ENCODE measurements at regions not wholly inside any gene's neighbourhood (a gene's known extent, or its start where the extent isn't known, plus 50 kb on each side); places are given as distances from the start of the nearest gene placed in this dataset.

- DNase-seq (ENCODE audit: low read depth, low spot score), result no peak
- in situ Hi-C loops (cut with HindIII; ENCODE audit: low pct_unique_long_range_greater_than_20kb, low sequenced_read_pairs), result no loop called here
These were observed 96.8 kb upstream of the C1orf21 start for GRCh38 chr1:184289825-184290550.

GRCh38 chr1:184291701-184292100 is 95.1 kb upstream of the C1orf21 start:
- no peak for DNase-seq (ENCODE audit: low read depth, low spot score)
- in situ Hi-C loops (cut with HindIII; ENCODE audit: low pct_unique_long_range_greater_than_20kb, low sequenced_read_pairs), result no loop called here

- in situ Hi-C loops (cut with HindIII; ENCODE audit: low pct_unique_long_range_greater_than_20kb, low sequenced_read_pairs), result no loop called here
- no peak for DNase-seq (ENCODE audit: low read depth, low spot score)
These were observed 94.7 kb upstream of the C1orf21 start for GRCh38 chr1:184292101-184292500.

GRCh38 chr1:184294101-184294500 is 92.7 kb upstream of the C1orf21 start:
- DNase-seq (ENCODE audit: low read depth, low spot score), result no peak
- in situ Hi-C loops (cut with HindIII; ENCODE audit: low pct_unique_long_range_greater_than_20kb, low sequenced_read_pairs), result no loop called here

- peak; percentile 99 for DNase-seq (ENCODE audit: low read depth, low spot score)
These were observed 90.2 kb upstream of the C1orf21 start for GRCh38 chr1:184296466-184297243.

GRCh38 chr1:184297244-184297750 is 89.5 kb upstream of the C1orf21 start:
- in situ Hi-C loops (cut with HindIII; ENCODE audit: low pct_unique_long_range_greater_than_20kb, low sequenced_read_pairs), result no loop called here
- peak; percentile 21 for DNase-seq (ENCODE audit: low read depth, low spot score)

More at GRCh38 chr1:184296466-184297243, 90.2 kb upstream of the C1orf21 start:
- in situ Hi-C loops (cut with HindIII; ENCODE audit: low pct_unique_long_range_greater_than_20kb, low sequenced_read_pairs), result no loop called here

GRCh38 chr1:184298440-184299405 is 88.1 kb upstream of the C1orf21 start:
- DNase-seq (ENCODE audit: low read depth, low spot score), result no peak
- in situ Hi-C loops (cut with HindIII; ENCODE audit: low pct_unique_long_range_greater_than_20kb, low sequenced_read_pairs), result no loop called here

GRCh38 chr1:184299406-184299790 is 87.4 kb upstream of the C1orf21 start:
- no peak for DNase-seq (ENCODE audit: low read depth, low spot score)
- in situ Hi-C loops (cut with HindIII; ENCODE audit: low pct_unique_long_range_greater_than_20kb, low sequenced_read_pairs), result no loop called here

GRCh38 chr1:184299796-184300195 is 87.0 kb upstream of the C1orf21 start:
- in situ Hi-C loops (cut with HindIII; ENCODE audit: low pct_unique_long_range_greater_than_20kb, low sequenced_read_pairs), result no loop called here
- DNase-seq (ENCODE audit: low read depth, low spot score), result no peak

- DNase-seq (ENCODE audit: low read depth, low spot score), result no peak
- in situ Hi-C loops (cut with HindIII; ENCODE audit: low pct_unique_long_range_greater_than_20kb, low sequenced_read_pairs), result no loop called here
These were observed 86.4 kb upstream of the C1orf21 start for GRCh38 chr1:184300446-184300845.

GRCh38 chr1:184301227-184301626 is 85.6 kb upstream of the C1orf21 start:
- in situ Hi-C loops (cut with HindIII; ENCODE audit: low pct_unique_long_range_greater_than_20kb, low sequenced_read_pairs), result no loop called here
- DNase-seq (ENCODE audit: low read depth, low spot score), result no peak

GRCh38 chr1:184302346-184302745 is 84.5 kb upstream of the C1orf21 start:
- in situ Hi-C loops (cut with HindIII; ENCODE audit: low pct_unique_long_range_greater_than_20kb, low sequenced_read_pairs), result no loop called here

GRCh38 chr1:184310157-184310819 is 76.5 kb upstream of the C1orf21 start:
- no peak for DNase-seq (ENCODE audit: low read depth, low spot score)
- in situ Hi-C loops (cut with HindIII; ENCODE audit: low pct_unique_long_range_greater_than_20kb, low sequenced_read_pairs), result no loop called here

More at GRCh38 chr1:184302346-184302745, 84.5 kb upstream of the C1orf21 start:
- no peak for DNase-seq (ENCODE audit: low read depth, low spot score)

GRCh38 chr1:184311580-184311979 is 75.2 kb upstream of the C1orf21 start:
- in situ Hi-C loops (cut with HindIII; ENCODE audit: low pct_unique_long_range_greater_than_20kb, low sequenced_read_pairs), result no loop called here
- no peak for DNase-seq (ENCODE audit: low read depth, low spot score)

GRCh38 chr1:184315254-184315653 is 71.6 kb upstream of the C1orf21 start:
- in situ Hi-C loops (cut with HindIII; ENCODE audit: low pct_unique_long_range_greater_than_20kb, low sequenced_read_pairs), result no loop called here
- no peak for DNase-seq (ENCODE audit: low read depth, low spot score)

- in situ Hi-C loops (cut with HindIII; ENCODE audit: low pct_unique_long_range_greater_than_20kb, low sequenced_read_pairs), result no loop called here
These were observed 67.0 kb upstream of the C1orf21 start for GRCh38 chr1:184319879-184320278.

GRCh38 chr1:184322253-184322652 is 64.6 kb upstream of the C1orf21 start:
- in situ Hi-C loops (cut with HindIII; ENCODE audit: low pct_unique_long_range_greater_than_20kb, low sequenced_read_pairs), result no loop called here

More at GRCh38 chr1:184319879-184320278, 67.0 kb upstream of the C1orf21 start:
- no peak for DNase-seq (ENCODE audit: low read depth, low spot score)

More at GRCh38 chr1:184322253-184322652, 64.6 kb upstream of the C1orf21 start:
- no peak for DNase-seq (ENCODE audit: low read depth, low spot score)

Measured in SK-MEL-5 (cell line).